IMR-90 (cell line): ENCODE measurements at regions not wholly inside any gene's neighbourhood (a gene's known extent, or its start where the extent isn't known, plus 50 kb on each side); places are given as distances from the start of the nearest gene placed in this dataset.

ENCODE experiments used
- ATAC-seq: fragments of 200-7000 bp; cut with Tn5 transposase; 2 replicates; pipeline ENCODE4 v1.9.1; 2020; ENCODE audit warnings: low read depth, mild to moderate bottlenecking, moderate library complexity
- BruUV-seq: library from RNA; stranded (reverse); fragments of 400-500 nt; replicated peaks from 2 replicates; lab custom pipeline; 2021; lab: Mats Ljungman, UMichigan
- CTCF ChIA-PET: fragments of 300-600 bp; formaldehyde crosslinking; extraction: SDS; loops from one replicate; lab custom pipeline; 2021; ENCODE audit warnings: antibody characterized with exemption; lab: Yijun Ruan, JAX
- POLR2A ChIA-PET: fragments of 300-600 bp; sonication (Branson Sonifier 250); formaldehyde crosslinking; loops from one replicate; lab custom pipeline; 2022; ENCODE audit warnings: antibody characterized with exemption; ENCODE audit not compliant: unreplicated experiment; lab: Charles Lee
- DNase-seq: peaks from one replicate; pipeline ENCODE4 v3.0.0; 2013
- H2AFZ ChIP-seq: replicated peaks from 2 replicates; pipeline ENCODE3; 2013; ENCODE audit warnings: low read length, mild to moderate bottlenecking; ENCODE audit not compliant: poor library complexity
- H2AK5ac ChIP-seq: 2 replicates; pipeline ENCODE4 v1.6.1; 2013; ENCODE audit warnings: low read depth, low read length, inconsistent platforms
- H2AK9ac ChIP-seq: replicated peaks from 2 replicates; pipeline ENCODE3; 2013; ENCODE audit warnings: mild to moderate bottlenecking, low read depth, low read length, moderate library complexity; ENCODE audit not compliant: poor library complexity
- H2BK120ac ChIP-seq: 2 replicates; pipeline ENCODE4 v1.6.1; 2013; ENCODE audit warnings: low read depth, low read length, inconsistent platforms
- H2BK15ac ChIP-seq: 3 replicates; pipeline ENCODE4 v1.6.1; 2013; ENCODE audit warnings: low read depth, low read length, inconsistent platforms
- H2BK20ac ChIP-seq: 2 replicates; pipeline ENCODE4 v1.6.1; 2013; ENCODE audit warnings: low read depth, mild to moderate bottlenecking, inconsistent platforms, low read length, moderate library complexity
- H2BK5ac ChIP-seq: 2 replicates; pipeline ENCODE4 v1.6.1; 2013; ENCODE audit warnings: mild to moderate bottlenecking, low read depth, low read length, inconsistent platforms; ENCODE audit not compliant: poor library complexity, severe bottlenecking
- H3K14ac ChIP-seq: replicated peaks from 2 replicates; pipeline ENCODE4 v1.6.1; 2013; ENCODE audit warnings: low read depth, low read length, inconsistent platforms
- H3K18ac ChIP-seq: 2 replicates; pipeline ENCODE4 v1.6.1; 2013; ENCODE audit warnings: low read depth, low read length, control low read depth
- H3K23ac ChIP-seq: 2 replicates; pipeline ENCODE4 v1.6.1; 2013; ENCODE audit warnings: low read depth, low read length, inconsistent platforms
- H3K27ac ChIP-seq: 2 replicates; pipeline ENCODE4 v1.5.1; 2013; ENCODE audit warnings: mild to moderate bottlenecking, control low read depth, low read length; ENCODE audit not compliant: insufficient read depth
- H3K27me3 ChIP-seq: 2 replicates; pipeline ENCODE4 v1.6.1; 2013; ENCODE audit warnings: low read length; ENCODE audit not compliant: control insufficient read depth, insufficient read depth
- H3K36me3 ChIP-seq: 2 replicates; pipeline ENCODE4 v1.6.1; 2013; ENCODE audit warnings: low read length, mixed read lengths; ENCODE audit not compliant: control insufficient read depth, insufficient read depth
- H3K4ac ChIP-seq: 2 replicates; pipeline ENCODE4 v1.6.1; 2013; ENCODE audit warnings: low read depth, low read length, inconsistent platforms
- H3K4me1 ChIP-seq: 2 replicates; pipeline ENCODE4 v1.6.1; 2013; ENCODE audit warnings: low read length, mixed read lengths; ENCODE audit not compliant: control insufficient read depth, insufficient read depth
- H3K4me2 ChIP-seq: 2 replicates; pipeline ENCODE4 v1.6.1; 2013; ENCODE audit warnings: low read depth, mild to moderate bottlenecking, control low read depth, low read length, moderate library complexity
- H3K4me3 ChIP-seq: 2 replicates; pipeline ENCODE4 v1.5.1; 2013; ENCODE audit warnings: low read depth, mild to moderate bottlenecking, control low read depth, low read length, moderate library complexity; ENCODE audit not compliant: insufficient read depth
- H3K56ac ChIP-seq: 2 replicates; pipeline ENCODE4 v1.6.1; 2013; ENCODE audit warnings: low read length, inconsistent platforms; ENCODE audit not compliant: insufficient read depth; ENCODE audit errors: extremely low read depth
- H3K79me1 ChIP-seq, 2 experiments: 2 replicates each; pipeline ENCODE4 v1.6.1; 2013; ENCODE audit warnings: low read length in 2 of 2, inconsistent platforms in 1 of 2, low read depth in 1 of 2
- H3K9ac ChIP-seq: 2 replicates; pipeline ENCODE4 v1.6.1; 2013; ENCODE audit warnings: low read depth, low read length, control low read depth
- H3K9me1 ChIP-seq: 2 replicates; pipeline ENCODE4 v1.6.1; 2013; ENCODE audit warnings: low read length, inconsistent platforms; ENCODE audit not compliant: insufficient read depth
- H3K9me3 ChIP-seq: 2 replicates; pipeline ENCODE4 v1.6.1; 2013; ENCODE audit warnings: low read length; ENCODE audit not compliant: control insufficient read depth, insufficient read depth
- H4K20me1 ChIP-seq: 2 replicates; pipeline ENCODE4 v1.6.1; 2013; ENCODE audit warnings: low read length, inconsistent platforms; ENCODE audit not compliant: insufficient read depth
- H4K5ac ChIP-seq: 2 replicates; pipeline ENCODE4 v1.6.1; 2013; ENCODE audit warnings: mild to moderate bottlenecking, low read depth, low read length, control low read depth
- H4K8ac ChIP-seq, 2 experiments: 2 replicates each; pipeline ENCODE4 v1.6.1; 2013; ENCODE audit warnings: low read depth in 2 of 2, low read length in 2 of 2, control low read depth in 1 of 2, inconsistent platforms in 1 of 2
- H4K91ac ChIP-seq: 2 replicates; pipeline ENCODE4 v1.6.1; 2013; ENCODE audit warnings: low read depth, low read length, inconsistent platforms; ENCODE audit not compliant: insufficient read depth
- BHLHE40 ChIP-seq: fragments of 150-350 bp; IDR thresholded peaks from 2 replicates; pipeline ENCODE4 v1.6.1; 2016; ENCODE audit warnings: mild to moderate bottlenecking, low read depth, low read length
- CEBPB ChIP-seq: IDR thresholded peaks from 2 replicates; pipeline ENCODE4 v1.6.1; 2012; ENCODE audit warnings: low read depth, low read length, improper control_type of control experiment
- CHD1 ChIP-seq: IDR thresholded peaks from 2 replicates; pipeline ENCODE4 v1.6.1; 2012; ENCODE audit warnings: low read depth, low read length, improper control_type of control experiment
- FOS ChIP-seq: fragments of 150-350 bp; IDR thresholded peaks from 2 replicates; pipeline ENCODE4 v1.6.1; 2016; ENCODE audit warnings: low read depth, low read length
- MAFK ChIP-seq: IDR thresholded peaks from 2 replicates; pipeline ENCODE4 v1.6.1; 2012; ENCODE audit warnings: low read depth, low read length, improper control_type of control experiment
- MAZ ChIP-seq: IDR thresholded peaks from 2 replicates; pipeline ENCODE4 v1.6.1; 2012; ENCODE audit warnings: low read depth, mild to moderate bottlenecking, low read length, improper control_type of control experiment, moderate library complexity, borderline replicate concordance
- MXI1 ChIP-seq: IDR thresholded peaks from 2 replicates; pipeline ENCODE4 v1.6.1; 2012; ENCODE audit warnings: low read depth, mild to moderate bottlenecking, low read length, moderate library complexity, borderline replicate concordance
- NFE2L2 ChIP-seq: fragments of 150-350 bp; IDR thresholded peaks from 2 replicates; pipeline ENCODE4 v1.6.1; 2016; ENCODE audit warnings: low read depth, mild to moderate bottlenecking, low read length
- POLR2A ChIP-seq: IDR thresholded peaks from 2 replicates; pipeline ENCODE4 v1.6.1; 2012; ENCODE audit warnings: mild to moderate bottlenecking, low read depth, low read length
- RAD21 ChIP-seq: IDR thresholded peaks from 2 replicates; pipeline ENCODE4 v1.6.1; 2012; ENCODE audit warnings: low read length, improper control_type of control experiment
- RCOR1 ChIP-seq: IDR thresholded peaks from 2 replicates; pipeline ENCODE4 v1.6.1; 2012; ENCODE audit warnings: mild to moderate bottlenecking, low read length, improper control_type of control experiment; ENCODE audit not compliant: insufficient replicate concordance
- RFX5 ChIP-seq: IDR thresholded peaks from 2 replicates; pipeline ENCODE4 v1.8.0; 2012; ENCODE audit warnings: low read depth, mild to moderate bottlenecking, low read length, moderate library complexity
- SMC3 ChIP-seq: fragments of 150-350 bp; IDR thresholded peaks from 2 replicates; pipeline ENCODE4 v1.6.1; 2016; ENCODE audit warnings: low read depth, mild to moderate bottlenecking, antibody characterized with exemption, low read length, moderate library complexity
- WGBS, 2 experiments: methylation state at CpG; one replicate each; pipeline versions ENCODE4 v1.1.5 to v1.1.7; 2013; ENCODE audit warnings: missing lambda C conversion rate in 2 of 2; ENCODE audit not compliant: insufficient read length in 1 of 2; ENCODE audit errors: extremely low coverage in 2 of 2; 5-methylcytosine and 5-hydroxymethylcytosine counted together
- dilution Hi-C: fragments of 300-500 bp; cut with HindIII; formaldehyde crosslinking; loops from one replicate; pipeline ENCODE4 v1.14.3; 2018; ENCODE audit warnings: low sequenced_read_pairs; ENCODE audit not compliant: unreplicated experiment
- in situ Hi-C: fragments of 300-500 bp; cut with MboI; formaldehyde crosslinking; loops from 3 replicates; pipeline ENCODE4 v1.14.3; 2019; ENCODE audit warnings: low sequenced_read_pairs, inconsistent platforms, mixed read lengths
- intact Hi-C: fragments of 100-400 bp; cut with micrococcal nuclease; formaldehyde crosslinking; loops from 2 replicates; pipeline ENCODE4 v1.10.0; 2022
- TF ChIP-seq, protein P1 (sequence below): conservative IDR thresholded peaks from 2 replicates; pipeline ENCODE4 v1.5.1; 2012; ENCODE audit warnings: mild to moderate bottlenecking, low read depth, low read length, improper control_type of control experiment
- TF ChIP-seq, protein P2 (sequence below): fragments of 150-350 bp; IDR thresholded peaks from 2 replicates; pipeline ENCODE4 v1.6.1; 2016; ENCODE audit warnings: low read depth, mild to moderate bottlenecking, low read length, moderate library complexity, borderline replicate concordance
- TF ChIP-seq, protein P3 (sequence below): fragments of 150-350 bp; IDR thresholded peaks from 2 replicates; pipeline ENCODE4 v1.6.1; 2017; ENCODE audit warnings: mild to moderate bottlenecking, antibody characterized with exemption, low read length, low read depth

DNA sequence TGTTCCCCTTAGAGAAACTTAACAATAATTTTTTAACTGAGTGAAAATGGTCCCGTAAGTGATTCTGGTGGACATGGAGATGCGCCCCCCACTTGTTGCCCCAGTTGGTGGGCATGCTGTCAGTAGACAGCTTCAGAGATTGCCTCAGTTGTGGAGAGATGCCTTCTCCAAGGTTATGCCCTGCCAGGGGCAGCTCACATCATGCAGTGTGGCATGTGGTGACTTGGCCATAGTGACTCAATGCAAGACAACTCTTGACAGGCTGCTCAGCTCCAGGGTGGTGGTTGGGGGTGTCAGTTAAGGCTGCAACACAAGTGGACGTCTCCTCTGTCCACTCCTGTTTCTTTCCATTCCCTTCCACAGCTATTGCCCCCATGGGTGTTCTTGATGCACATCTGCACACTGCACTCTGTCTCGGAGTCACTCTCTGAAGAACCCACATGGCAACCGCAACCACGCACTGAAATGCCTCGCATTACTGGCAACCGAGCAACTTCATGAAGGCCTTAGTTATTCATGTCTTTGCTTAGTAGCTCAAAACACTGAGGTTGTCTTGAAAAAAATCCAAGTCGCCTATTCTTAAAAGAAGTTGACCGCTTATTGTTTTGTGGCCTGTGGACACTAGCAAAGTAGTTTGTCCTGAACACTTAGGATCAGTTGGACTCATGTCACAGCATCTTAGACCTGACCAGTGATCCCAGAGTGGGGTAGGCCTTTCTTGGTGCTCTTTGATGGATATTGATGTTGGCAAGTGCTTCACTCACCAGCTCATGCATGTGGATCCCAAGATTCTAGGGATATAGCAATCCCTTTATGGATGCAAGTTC, 54.8 kb upstream of the USP1 start:
- Histone ChIP-seq H2BK120ac (no peak overlapping the region), H3K4me2 (no peak overlapping the region), H2BK20ac (no peak overlapping the region), H2AK9ac (no peak overlapping the region), H3K36me3 (no peaks in the 10 kb centered on the region), H3K27ac (no peak overlapping the region), H3K18ac (no peak overlapping the region), H4K91ac (no peak overlapping the region), H3K9me1 (no peaks in the 10 kb centered on the region), H3K56ac (no peak overlapping the region), H3K14ac (no peak overlapping the region), H2BK15ac (no peak overlapping the region), H4K5ac (no peak overlapping the region), H3K4me3 (no peak overlapping the region), H2AK5ac (no peak overlapping the region), H3K4me1 (peaks cover 2% of the 10 kb centered on the region; the same call in 1 of the 2 replicates), H3K9me3 (no peaks in the 10 kb centered on the region; the same call in 1 of the 2 replicates), H4K8ac (no peak overlapping the region), H3K79me1 (no peaks in the 10 kb centered on the region), H3K27me3 (no peaks in the 10 kb centered on the region), H2BK5ac (no peak overlapping the region), H2AFZ (no peak overlapping the region), H3K4ac (no peak overlapping the region), H3K23ac (no peak overlapping the region), H3K9ac (no peak overlapping the region), H4K20me1 (no peaks in the 10 kb centered on the region)
- ATAC-seq (no peak), DNase-seq (no peak)
- no peak for TF ChIP-seq CEBPB
- TF ChIP-seq SMC3, result no peak
- TF ChIP-seq MAZ, result no peak
- TF ChIP-seq BHLHE40, result no peak
- TF ChIP-seq, protein P1, sequence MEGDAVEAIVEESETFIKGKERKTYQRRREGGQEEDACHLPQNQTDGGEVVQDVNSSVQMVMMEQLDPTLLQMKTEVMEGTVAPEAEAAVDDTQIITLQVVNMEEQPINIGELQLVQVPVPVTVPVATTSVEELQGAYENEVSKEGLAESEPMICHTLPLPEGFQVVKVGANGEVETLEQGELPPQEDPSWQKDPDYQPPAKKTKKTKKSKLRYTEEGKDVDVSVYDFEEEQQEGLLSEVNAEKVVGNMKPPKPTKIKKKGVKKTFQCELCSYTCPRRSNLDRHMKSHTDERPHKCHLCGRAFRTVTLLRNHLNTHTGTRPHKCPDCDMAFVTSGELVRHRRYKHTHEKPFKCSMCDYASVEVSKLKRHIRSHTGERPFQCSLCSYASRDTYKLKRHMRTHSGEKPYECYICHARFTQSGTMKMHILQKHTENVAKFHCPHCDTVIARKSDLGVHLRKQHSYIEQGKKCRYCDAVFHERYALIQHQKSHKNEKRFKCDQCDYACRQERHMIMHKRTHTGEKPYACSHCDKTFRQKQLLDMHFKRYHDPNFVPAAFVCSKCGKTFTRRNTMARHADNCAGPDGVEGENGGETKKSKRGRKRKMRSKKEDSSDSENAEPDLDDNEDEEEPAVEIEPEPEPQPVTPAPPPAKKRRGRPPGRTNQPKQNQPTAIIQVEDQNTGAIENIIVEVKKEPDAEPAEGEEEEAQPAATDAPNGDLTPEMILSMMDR, result no peak
- no peak for TF ChIP-seq RAD21
- no peak for TF ChIP-seq RCOR1
- no peak for TF ChIP-seq FOS
- no peak for TF ChIP-seq MXI1
- no peak for TF ChIP-seq MAFK
- no peak for TF ChIP-seq RFX5
- TF ChIP-seq, protein P2, sequence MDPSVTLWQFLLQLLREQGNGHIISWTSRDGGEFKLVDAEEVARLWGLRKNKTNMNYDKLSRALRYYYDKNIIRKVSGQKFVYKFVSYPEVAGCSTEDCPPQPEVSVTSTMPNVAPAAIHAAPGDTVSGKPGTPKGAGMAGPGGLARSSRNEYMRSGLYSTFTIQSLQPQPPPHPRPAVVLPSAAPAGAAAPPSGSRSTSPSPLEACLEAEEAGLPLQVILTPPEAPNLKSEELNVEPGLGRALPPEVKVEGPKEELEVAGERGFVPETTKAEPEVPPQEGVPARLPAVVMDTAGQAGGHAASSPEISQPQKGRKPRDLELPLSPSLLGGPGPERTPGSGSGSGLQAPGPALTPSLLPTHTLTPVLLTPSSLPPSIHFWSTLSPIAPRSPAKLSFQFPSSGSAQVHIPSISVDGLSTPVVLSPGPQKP, result no peak
- TF ChIP-seq, protein P3, sequence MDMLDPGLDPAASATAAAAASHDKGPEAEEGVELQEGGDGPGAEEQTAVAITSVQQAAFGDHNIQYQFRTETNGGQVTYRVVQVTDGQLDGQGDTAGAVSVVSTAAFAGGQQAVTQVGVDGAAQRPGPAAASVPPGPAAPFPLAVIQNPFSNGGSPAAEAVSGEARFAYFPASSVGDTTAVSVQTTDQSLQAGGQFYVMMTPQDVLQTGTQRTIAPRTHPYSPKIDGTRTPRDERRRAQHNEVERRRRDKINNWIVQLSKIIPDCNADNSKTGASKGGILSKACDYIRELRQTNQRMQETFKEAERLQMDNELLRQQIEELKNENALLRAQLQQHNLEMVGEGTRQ, result no peak
- TF ChIP-seq NFE2L2, result no peak
- no peak for TF ChIP-seq CHD1
- no peak for TF ChIP-seq POLR2A
- CTCF ChIA-PET, result no interaction called here
- 88% methylated on average over 8 of the region's 10 CpGs; no CpG with 5 or more reads in 1 of the 2 experiments for WGBS, 2 experiments
- no TSS peak for BruUV-seq
- dilution Hi-C loops (no loop called here), in situ Hi-C loops (no loop called here), intact Hi-C loops (no loop called here)
- POLR2A ChIA-PET, result no interaction called here
